ENCODE measurements at regions not wholly inside any gene's neighbourhood (a gene's known extent, or its start where the extent isn't known, plus 50 kb on each side); places are given as distances from the start of the nearest gene placed in this dataset.

- no peak for TF ChIP-seq POLR2A (IDR thresholded peaks at IDR 0.05; ENCODE audit: low read length)
- no peak for TF ChIP-seq GATA1 (IDR thresholded peaks at IDR 0.05; ENCODE audit: low read depth, low read length)
These were observed 164.6 kb downstream of the PTEN start for GRCh38 chr10:88028072-88028471.

Measured in erythroblast (primary cell).